IPS-NIHi7 (cell line): ENCODE measurements at regions not wholly inside any gene's neighbourhood (a gene's known extent, or its start where the extent isn't known, plus 50 kb on each side); places are given as distances from the start of the nearest gene placed in this dataset.
"Not testable (repeated sequence)": the region's sequence is repeated elsewhere in the genome, so short reads cannot be mapped to it uniquely, and the experiment has no call there.

ENCODE experiments used
- DNase-seq: peaks from one replicate; pipeline ENCODE4 v3.0.0; 2012; ENCODE audit warnings: mixed read lengths; ENCODE audit errors: extremely low spot score

GRCh38 chr15:26126070-26126469, 262.9 kb upstream of the ATP10A start:
- DNase-seq: no peak

- DNase-seq: no peak
These were observed 262.5 kb upstream of the ATP10A start for GRCh38 chr15:26125664-26126063.

DNA sequence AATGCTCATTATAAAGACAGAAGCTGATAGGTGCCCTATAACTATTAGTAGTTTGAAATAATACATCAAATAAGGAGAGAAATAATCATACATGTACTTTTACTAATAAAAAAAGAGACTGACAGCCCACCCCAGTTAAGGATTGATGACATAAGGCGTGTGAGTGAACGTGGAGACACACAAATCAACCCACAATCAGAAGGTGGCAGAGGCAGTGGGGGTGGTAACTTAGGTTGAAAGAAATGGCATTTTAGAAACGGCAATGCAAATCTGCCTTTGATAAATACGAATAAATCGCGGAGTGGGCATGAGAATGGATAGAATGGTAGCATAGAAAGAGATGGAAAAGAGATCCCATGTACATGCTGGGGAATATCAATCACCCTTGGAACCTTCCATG, 256.2 kb upstream of the ATP10A start:
- DNase-seq: no peak

DNA sequence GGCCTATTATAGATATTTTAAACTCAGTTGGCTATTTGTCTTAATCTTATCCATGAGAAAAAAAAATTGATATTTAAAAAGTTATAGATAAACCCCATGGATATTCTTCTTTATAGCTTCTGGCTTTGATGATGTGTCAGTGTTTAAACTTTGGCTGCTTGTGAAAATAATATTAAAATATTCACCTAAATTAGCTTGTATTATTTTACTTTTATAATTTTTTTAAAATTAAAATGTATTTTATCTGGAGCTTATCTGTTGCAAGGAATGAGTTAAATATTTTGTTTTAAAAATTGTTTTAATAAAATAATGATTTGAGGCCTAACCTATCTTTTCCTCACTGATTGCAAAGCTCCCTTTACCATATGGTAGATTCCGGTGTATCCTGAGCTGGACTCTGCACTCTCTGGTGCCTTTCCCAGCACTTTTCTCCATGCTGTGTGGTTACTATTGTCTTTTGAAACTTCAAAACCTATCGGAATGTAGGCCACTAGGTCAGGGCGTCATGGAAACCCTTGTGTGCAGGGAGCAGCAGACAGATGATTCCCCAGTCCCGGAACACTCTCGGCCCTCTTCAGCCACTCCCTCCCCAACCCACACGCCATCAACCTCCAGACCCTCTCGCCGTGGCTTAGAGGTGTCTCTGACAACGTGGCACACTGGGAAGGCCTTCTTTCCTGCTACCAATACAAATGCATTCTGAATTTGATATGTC, 252.3 kb upstream of the ATP10A start:
- no peak for DNase-seq

- DNase-seq: not testable (repeated sequence)
These were observed 251.0 kb upstream of the ATP10A start for GRCh38 chr15:26114128-26114527.

DNA sequence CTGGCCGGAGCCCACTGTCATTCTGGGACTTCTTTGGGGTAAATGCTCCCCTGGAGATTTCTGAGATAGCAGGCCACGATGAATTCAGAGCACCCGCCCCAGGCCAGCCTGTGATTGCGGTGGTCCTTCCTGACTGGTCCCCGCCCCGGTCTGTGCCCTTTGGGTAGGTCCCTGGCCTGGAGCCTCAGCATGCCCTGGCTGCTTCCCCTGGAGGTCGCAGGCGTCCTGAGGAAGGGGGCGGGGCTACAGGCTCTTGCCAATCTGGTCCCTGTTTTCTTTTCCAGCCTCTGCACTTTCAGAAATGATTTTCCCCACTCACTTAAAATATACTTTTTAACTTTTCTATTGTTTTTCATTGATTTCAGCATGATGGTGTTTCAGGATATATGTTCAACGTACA, 250.2 kb upstream of the ATP10A start:
- DNase-seq: peak; percentile 40

- DNase-seq: no peak
These were observed 246.1 kb upstream of the ATP10A start for GRCh38 chr15:26109203-26109602.

DNA sequence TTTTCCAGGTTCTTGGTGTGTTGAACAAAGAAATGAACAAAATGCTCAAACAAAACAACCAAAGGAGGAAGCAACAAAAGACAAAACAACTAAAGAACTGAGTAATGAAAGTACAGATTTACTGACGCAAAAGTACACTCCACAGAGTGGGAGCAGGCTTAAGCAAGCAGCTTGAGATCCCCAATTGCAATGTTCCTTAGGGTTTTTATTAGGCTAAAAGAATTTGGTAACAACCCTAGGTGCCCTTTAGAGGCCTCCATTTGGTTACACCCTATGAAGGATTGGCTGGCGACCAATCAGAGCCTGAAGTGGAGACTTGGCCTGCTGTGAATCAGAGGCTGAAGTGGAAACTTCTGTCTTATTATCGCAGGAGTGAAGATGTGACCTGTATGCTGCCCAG, 243.4 kb upstream of the ATP10A start:
- DNase-seq: no peak

- DNase-seq: no peak
These were observed 239.9 kb upstream of the ATP10A start for GRCh38 chr15:26103002-26103404.

DNA sequence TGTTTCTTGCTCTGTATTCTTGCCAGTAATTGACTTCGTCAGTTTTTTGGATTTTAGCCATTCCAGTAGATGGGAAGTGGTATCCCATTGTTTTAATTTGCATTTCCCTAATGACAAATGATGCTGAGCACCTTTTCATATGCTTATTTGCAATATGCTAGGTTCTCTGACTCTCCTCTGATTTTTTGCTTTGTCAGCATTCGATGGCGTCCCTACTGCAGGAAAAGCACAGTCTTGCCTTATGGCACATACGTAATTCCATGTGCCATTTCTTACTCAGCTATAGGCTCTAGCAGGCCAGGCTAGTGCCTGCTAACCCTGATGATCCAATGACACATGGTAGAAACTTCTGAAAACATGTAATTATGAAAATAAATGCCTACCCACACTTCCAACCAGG, 239.2 kb upstream of the ATP10A start:
- no peak for DNase-seq

GRCh38 chr15:26101443-26101842, 238.3 kb upstream of the ATP10A start:
- DNase-seq: no peak

GRCh38 chr15:26098801-26099200, 235.7 kb upstream of the ATP10A start:
- DNase-seq: no peak

DNA sequence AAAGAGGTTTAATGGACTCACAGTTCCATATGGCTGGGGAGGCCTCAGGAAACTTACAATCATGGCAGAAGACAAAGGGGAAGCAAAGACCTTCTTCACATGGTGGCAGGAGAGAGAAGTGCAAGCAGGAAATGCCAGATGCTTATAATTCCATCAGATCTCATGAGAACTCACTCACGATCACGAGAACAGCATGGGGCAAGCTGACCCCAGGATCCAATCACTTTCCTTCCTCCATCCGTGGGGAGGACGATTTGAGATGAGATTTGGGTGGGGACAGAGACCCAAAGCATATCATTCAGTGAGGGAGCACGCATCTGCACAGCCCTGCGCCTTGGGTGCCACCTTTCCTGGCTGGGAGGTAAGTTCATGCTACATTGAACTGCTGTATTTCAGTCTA, 234.1 kb upstream of the ATP10A start:
- DNase-seq: no peak

- no peak for DNase-seq
These were observed 233.5 kb upstream of the ATP10A start for GRCh38 chr15:26096581-26096980.

- peak; percentile 62 for DNase-seq
These were observed 232.7 kb upstream of the ATP10A start for GRCh38 chr15:26095710-26096330.

DNA sequence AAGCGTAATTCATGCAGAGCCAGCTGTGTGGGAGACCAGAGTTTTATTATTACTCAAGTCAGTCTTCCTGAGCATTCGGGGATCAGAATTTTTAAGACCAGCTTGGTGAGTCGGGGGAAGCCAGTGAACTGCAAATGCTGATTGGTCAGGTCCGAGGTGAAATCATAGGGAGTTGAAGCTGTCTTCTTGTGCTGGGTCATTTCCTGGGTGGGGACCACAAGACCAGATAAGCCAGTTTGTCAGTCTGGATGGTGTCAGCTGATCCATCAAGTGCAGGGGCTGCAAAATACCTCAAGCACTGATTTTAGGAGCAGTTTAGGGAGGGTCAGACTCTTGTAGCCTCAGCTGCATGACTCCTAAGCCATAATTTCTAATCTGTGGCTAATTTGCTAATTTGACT, 228.1 kb upstream of the ATP10A start:
- no peak for DNase-seq

DNA sequence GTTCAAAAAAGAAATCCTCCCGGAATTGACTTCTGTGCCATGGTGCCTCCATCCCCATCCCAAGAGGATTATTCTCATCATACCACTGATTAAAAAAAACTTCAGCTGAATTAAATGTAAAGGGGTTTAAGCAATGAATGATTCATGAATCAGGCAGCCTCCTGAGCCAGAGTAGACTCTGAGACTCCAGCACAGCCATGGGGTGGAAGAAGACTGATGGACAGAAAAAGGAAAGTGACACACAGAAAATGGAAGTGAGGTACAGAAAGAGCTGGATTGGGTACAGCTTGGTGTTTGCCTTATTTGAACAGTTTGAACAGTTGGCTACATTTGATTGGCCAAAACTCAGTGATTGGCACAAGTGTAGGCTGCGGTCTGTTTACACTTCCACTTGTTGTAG, 224.8 kb upstream of the ATP10A start:
- no peak for DNase-seq

- no peak for DNase-seq
These were observed 224.3 kb upstream of the ATP10A start for GRCh38 chr15:26087395-26087794.

- no peak for DNase-seq
These were observed 221.6 kb upstream of the ATP10A start for GRCh38 chr15:26084771-26085170.

GRCh38 chr15:26083896-26084295, 220.8 kb upstream of the ATP10A start:
- no peak for DNase-seq

DNA sequence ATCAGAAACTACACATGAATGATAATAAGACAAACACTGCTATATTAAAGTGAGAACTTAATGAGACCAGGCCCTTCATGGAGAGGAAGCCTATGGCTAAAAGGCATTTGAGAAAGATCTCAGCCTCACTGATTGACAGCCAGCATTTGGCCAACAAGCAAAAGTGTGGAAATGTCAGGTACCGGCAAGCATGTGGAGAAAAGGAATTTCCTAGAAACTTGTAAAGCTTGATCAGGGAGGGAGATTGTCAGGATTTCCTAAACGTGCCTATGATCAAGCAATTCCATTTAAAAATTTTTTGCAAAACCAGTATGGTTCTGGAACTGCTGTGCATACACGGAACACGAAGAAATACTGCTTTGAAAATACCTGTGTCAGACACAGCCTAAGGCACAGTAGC, 220.3 kb upstream of the ATP10A start:
- no peak for DNase-seq

- peak; percentile 96 for DNase-seq
These were observed 219.3 kb upstream of the ATP10A start for GRCh38 chr15:26082221-26083109.

GRCh38 chr15:26081758-26082220, 218.7 kb upstream of the ATP10A start:
- no peak for DNase-seq
